Activated gamma-delta T cell treated with Interleukin-2 at 50 U/mL for 16 hours (primary cell): ENCODE measurements at regions not wholly inside any gene's neighbourhood (a gene's known extent, or its start where the extent isn't known, plus 50 kb on each side); places are given as distances from the start of the nearest gene placed in this dataset.
"Not testable (repeated sequence)": the region's sequence is repeated elsewhere in the genome, so short reads cannot be mapped to it uniquely, and the experiment has no call there.

ENCODE experiments used
- DNase-seq: peaks from one replicate; pipeline ENCODE4 v3.0.0-alpha.2; 2020

GRCh38 chr21:8377093-8377841, 2144.1 kb upstream of the TPTE start:
- not testable (repeated sequence) for DNase-seq

- not testable (repeated sequence) for DNase-seq
These were observed 2140.8 kb upstream of the TPTE start for GRCh38 chr21:8380419-8381079.

GRCh38 chr21:8388169-8388939, 2133.0 kb upstream of the TPTE start:
- DNase-seq = not testable (repeated sequence)

GRCh38 chr21:8388940-8389238, 2132.5 kb upstream of the TPTE start:
- not testable (repeated sequence) for DNase-seq

GRCh38 chr21:8390550-8391171, 2130.7 kb upstream of the TPTE start:
- not testable (repeated sequence) for DNase-seq

- not testable (repeated sequence) for DNase-seq
These were observed 2127.0 kb upstream of the TPTE start for GRCh38 chr21:8394380-8394779.

GRCh38 chr21:8395992-8396391, 2125.4 kb upstream of the TPTE start:
- DNase-seq = not testable (repeated sequence)

- DNase-seq = not testable (repeated sequence)
These were observed 2122.4 kb upstream of the TPTE start for GRCh38 chr21:8398870-8399437.

GRCh38 chr21:8399866-8400265, 2121.5 kb upstream of the TPTE start:
- DNase-seq = not testable (repeated sequence)

GRCh38 chr21:8401799-8402198, 2119.6 kb upstream of the TPTE start:
- not testable (repeated sequence) for DNase-seq

GRCh38 chr21:8406331-8406730, 2115.1 kb upstream of the TPTE start:
- DNase-seq = not testable (repeated sequence)

- not testable (repeated sequence) for DNase-seq
These were observed 2110.2 kb upstream of the TPTE start for GRCh38 chr21:8411139-8411671.

- DNase-seq = peak; percentile 3
These were observed 2101.3 kb upstream of the TPTE start for GRCh38 chr21:8419925-8420560.

- not testable (repeated sequence) for DNase-seq
These were observed 2093.4 kb upstream of the TPTE start for GRCh38 chr21:8427790-8428667.

GRCh38 chr21:8428668-8429456, 2092.5 kb upstream of the TPTE start:
- not testable (repeated sequence) for DNase-seq

GRCh38 chr21:8434710-8435109, 2086.7 kb upstream of the TPTE start:
- DNase-seq = not testable (repeated sequence)

- not testable (repeated sequence) for DNase-seq
These were observed 2078.3 kb upstream of the TPTE start for GRCh38 chr21:8443093-8443492.

- DNase-seq = not testable (repeated sequence)
These were observed 2071.6 kb upstream of the TPTE start for GRCh38 chr21:8449807-8450206.

GRCh38 chr21:8455279-8456128, 2065.9 kb upstream of the TPTE start:
- not testable (repeated sequence) for DNase-seq
